HEK293 (cell line): ENCODE measurements at regions not wholly inside any gene's neighbourhood (a gene's known extent, or its start where the extent isn't known, plus 50 kb on each side); places are given as distances from the start of the nearest gene placed in this dataset.

Experiments used
- CTCF ChIA-PET: fragments of 350-600 bp; formaldehyde crosslinking; extraction: SDS; loops from one replicate; lab custom pipeline; 2021; ENCODE audit warnings: antibody characterized with exemption; lab: Yijun Ruan, JAX
- POLR2A ChIA-PET: fragments of 300-600 bp; formaldehyde crosslinking; extraction: SDS; loops from one replicate; lab custom pipeline; 2020; ENCODE audit warnings: antibody characterized with exemption, inconsistent platforms; lab: Yijun Ruan, JAX
- H3K27ac ChIP-seq: fragments of 200-500 bp; sonication (Bioruptor generic); 2 replicates; pipeline ENCODE4 v1.5.1; 2014; ENCODE audit warnings: low read depth, low read length, control low read depth, inconsistent platforms; ENCODE audit errors: extremely low read depth
- H3K36me3 ChIP-seq, 2 experiments: fragments of 200-500 bp in 1 of 2; sonication (Bioruptor generic) in 1 of 2; 1 replicate in 1 of 2; 2 replicates in 1 of 2; pipeline ENCODE4 v1.5.1; 2014 to 2017; ENCODE audit warnings: inconsistent platforms in 2 of 2, low read length in 2 of 2; ENCODE audit not compliant: control insufficient read depth in 2 of 2, insufficient read depth in 1 of 2
- H3K4me1 ChIP-seq: fragments of 200-500 bp; sonication (Bioruptor generic); 2 replicates; pipeline ENCODE4 v1.5.1; 2014; ENCODE audit warnings: mild to moderate bottlenecking, low read length, inconsistent platforms; ENCODE audit not compliant: control insufficient read depth, insufficient read depth
- H3K4me3 ChIP-seq: 2 replicates; pipeline ENCODE4 v1.5.1; 2011; ENCODE audit warnings: low read depth, mild to moderate bottlenecking, control low read depth, low read length, moderate library complexity
- H3K9me3 ChIP-seq: fragments of 200-500 bp; sonication (Bioruptor generic); 2 replicates; pipeline ENCODE4 v1.5.1; 2014; ENCODE audit warnings: low read depth, low read length, inconsistent platforms; ENCODE audit not compliant: control insufficient read depth, insufficient read depth
- BCL11A ChIP-seq: fragments of 450-650 bp; formaldehyde crosslinking; IDR thresholded peaks from 2 replicates; pipeline ENCODE4 v1.5.1; 2016; ENCODE audit warnings: low read depth, missing biosample characterization, missing genetic modification characterization
- EGR2 ChIP-seq: fragments of 450-650 bp; formaldehyde crosslinking; IDR thresholded peaks from 2 replicates; pipeline ENCODE4 v1.5.1; 2016; ENCODE audit warnings: low read depth, missing biosample characterization, missing genetic modification characterization
- GLI2 ChIP-seq: fragments of 450-650 bp; formaldehyde crosslinking; IDR thresholded peaks from 2 replicates; pipeline ENCODE4; 2017; ENCODE audit warnings: missing biosample characterization, missing genetic modification characterization, low read depth, borderline replicate concordance
- KLF10 ChIP-seq: fragments of 450-650 bp; IDR thresholded peaks from 2 replicates; pipeline ENCODE4 v1.5.1; 2018; ENCODE audit warnings: missing biosample characterization, mild to moderate bottlenecking, missing genetic modification characterization
- KLF9 ChIP-seq: fragments of 450-650 bp; formaldehyde crosslinking; IDR thresholded peaks from 2 replicates; pipeline ENCODE4 v1.5.1; 2016; ENCODE audit warnings: missing biosample characterization, missing genetic modification characterization, low read depth
- MEIS1 ChIP-seq: sonication (generic); formaldehyde crosslinking; IDR thresholded peaks from 2 replicates; pipeline ENCODE4 v1.8.1; 2022; ENCODE audit warnings: missing genetic modification reagents, mild to moderate bottlenecking, borderline replicate concordance
- SP3 ChIP-seq: fragments of 450-650 bp; formaldehyde crosslinking; IDR thresholded peaks from 2 replicates; pipeline ENCODE4 v1.5.1; 2016; ENCODE audit warnings: missing biosample characterization, missing genetic modification characterization
- SP7 ChIP-seq: fragments of 450-650 bp; formaldehyde crosslinking; IDR thresholded peaks from 2 replicates; pipeline ENCODE4 v1.5.1; 2016; ENCODE audit warnings: missing biosample characterization, missing genetic modification characterization
- YY2 ChIP-seq: fragments of 450-650 bp; formaldehyde crosslinking; IDR thresholded peaks from 2 replicates; pipeline ENCODE4 v1.5.1; 2016; ENCODE audit warnings: missing biosample characterization, missing genetic modification characterization
- ZBTB1 ChIP-seq: fragments of 450-650 bp; formaldehyde crosslinking; IDR thresholded peaks from 2 replicates; pipeline ENCODE4 v1.5.1; 2016; ENCODE audit warnings: missing biosample characterization, missing genetic modification characterization
- ZBTB8A ChIP-seq: fragments of 450-650 bp; formaldehyde crosslinking; IDR thresholded peaks from 2 replicates; pipeline ENCODE4 v1.5.1; 2016; ENCODE audit warnings: missing biosample characterization, missing genetic modification characterization
- ZFP69B ChIP-seq: fragments of 450-650 bp; formaldehyde crosslinking; IDR thresholded peaks from 2 replicates; pipeline ENCODE4 v1.5.1; 2016; ENCODE audit warnings: missing biosample characterization, missing genetic modification characterization
- ZIC2 ChIP-seq: fragments of 450-650 bp; formaldehyde crosslinking; IDR thresholded peaks from 2 replicates; pipeline ENCODE4 v1.5.1; 2016; ENCODE audit warnings: missing biosample characterization, missing genetic modification characterization
- ZNF112 ChIP-seq: fragments of 450-650 bp; formaldehyde crosslinking; IDR thresholded peaks from 2 replicates; pipeline ENCODE4 v1.5.0; 2017; ENCODE audit warnings: missing biosample characterization, missing genetic modification characterization
- ZNF146 ChIP-seq: fragments of 450-650 bp; formaldehyde crosslinking; IDR thresholded peaks from 2 replicates; pipeline ENCODE4 v1.5.1; 2016; ENCODE audit warnings: missing biosample characterization, missing genetic modification characterization
- ZNF16 ChIP-seq: fragments of 450-650 bp; formaldehyde crosslinking; IDR thresholded peaks from 2 replicates; pipeline ENCODE4 v1.5.1; 2016; ENCODE audit warnings: low read depth, missing biosample characterization, missing genetic modification characterization
- ZNF214 ChIP-seq: fragments of 450-650 bp; formaldehyde crosslinking; IDR thresholded peaks from 2 replicates; pipeline ENCODE4 v1.5.1; 2017; ENCODE audit warnings: missing biosample characterization, mild to moderate bottlenecking, missing genetic modification characterization, borderline replicate concordance
- ZNF354C ChIP-seq: fragments of 450-650 bp; formaldehyde crosslinking; IDR thresholded peaks from 2 replicates; pipeline ENCODE4 v1.5.1; 2016; ENCODE audit warnings: missing biosample characterization, missing genetic modification characterization, low read depth, borderline replicate concordance
- ZNF426 ChIP-seq: fragments of 450-650 bp; formaldehyde crosslinking; IDR thresholded peaks from 2 replicates; pipeline ENCODE4 v1.5.1; 2017; ENCODE audit warnings: missing biosample characterization, missing genetic modification characterization, mild to moderate bottlenecking, inconsistent platforms, moderate library complexity
- ZNF473 ChIP-seq: fragments of 450-650 bp; formaldehyde crosslinking; IDR thresholded peaks from 2 replicates; pipeline ENCODE4 v1.5.1; 2017; ENCODE audit warnings: missing biosample characterization, missing genetic modification characterization
- ZNF654 ChIP-seq: fragments of 450-650 bp; formaldehyde crosslinking; IDR thresholded peaks from 2 replicates; pipeline ENCODE4 v1.5.1; 2016; ENCODE audit warnings: low read depth, missing biosample characterization, missing genetic modification characterization
- ZNF664 ChIP-seq: fragments of 450-650 bp; formaldehyde crosslinking; IDR thresholded peaks from 2 replicates; pipeline ENCODE4 v1.5.1; 2016; ENCODE audit warnings: missing biosample characterization, missing genetic modification characterization
- ZNF670 ChIP-seq: fragments of 450-650 bp; formaldehyde crosslinking; IDR thresholded peaks from 2 replicates; pipeline ENCODE4 v1.5.1; 2016; ENCODE audit warnings: missing biosample characterization, missing genetic modification characterization, low read depth
- TF ChIP-seq, protein P1 (sequence below): fragments of 450-650 bp; formaldehyde crosslinking; IDR thresholded peaks from 2 replicates; pipeline ENCODE4 v1.5.1; 2016; ENCODE audit warnings: missing biosample characterization, missing genetic modification characterization
- TF ChIP-seq, protein P2 (sequence below): fragments of 450-650 bp; formaldehyde crosslinking; IDR thresholded peaks from 2 replicates; pipeline ENCODE4 v1.5.1; 2016; ENCODE audit warnings: missing biosample characterization, missing genetic modification characterization
- TF ChIP-seq, protein P3 (sequence below): fragments of 450-650 bp; formaldehyde crosslinking; IDR thresholded peaks from 2 replicates; pipeline ENCODE4 v1.5.1; 2016; ENCODE audit warnings: missing biosample characterization, missing genetic modification characterization
- TF ChIP-seq, protein P4 (sequence below): fragments of 450-650 bp; formaldehyde crosslinking; conservative IDR thresholded peaks from 2 replicates; pipeline ENCODE4 v1.5.1; 2016; ENCODE audit warnings: low read depth, missing biosample characterization, missing genetic modification characterization
- TF ChIP-seq, protein P5 (sequence below): fragments of 450-650 bp; formaldehyde crosslinking; IDR thresholded peaks from 2 replicates; pipeline ENCODE4 v1.5.1; 2016; ENCODE audit warnings: missing biosample characterization, missing genetic modification characterization

DNA sequence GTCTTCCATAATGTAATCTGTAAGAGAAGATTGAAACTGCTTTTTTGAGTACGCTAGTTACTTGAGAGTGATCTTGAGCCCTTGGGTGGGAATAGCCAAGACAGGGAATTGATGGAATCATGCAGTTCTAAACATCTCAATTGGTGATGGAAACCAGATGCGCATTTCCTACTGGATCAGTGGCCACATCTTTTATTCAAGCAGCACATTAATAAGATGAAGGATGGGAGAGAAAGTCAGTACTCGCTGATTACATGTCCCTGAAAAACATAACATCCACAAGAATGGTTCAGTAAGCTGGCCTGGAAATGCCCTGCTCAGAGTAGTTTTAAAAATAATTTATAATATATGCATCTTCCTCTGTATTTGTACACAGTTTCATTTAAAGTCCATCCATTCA lies 833.8 kb downstream of the JRKL start:
- no peak for TF ChIP-seq ZIC2
- TF ChIP-seq, protein P1, sequence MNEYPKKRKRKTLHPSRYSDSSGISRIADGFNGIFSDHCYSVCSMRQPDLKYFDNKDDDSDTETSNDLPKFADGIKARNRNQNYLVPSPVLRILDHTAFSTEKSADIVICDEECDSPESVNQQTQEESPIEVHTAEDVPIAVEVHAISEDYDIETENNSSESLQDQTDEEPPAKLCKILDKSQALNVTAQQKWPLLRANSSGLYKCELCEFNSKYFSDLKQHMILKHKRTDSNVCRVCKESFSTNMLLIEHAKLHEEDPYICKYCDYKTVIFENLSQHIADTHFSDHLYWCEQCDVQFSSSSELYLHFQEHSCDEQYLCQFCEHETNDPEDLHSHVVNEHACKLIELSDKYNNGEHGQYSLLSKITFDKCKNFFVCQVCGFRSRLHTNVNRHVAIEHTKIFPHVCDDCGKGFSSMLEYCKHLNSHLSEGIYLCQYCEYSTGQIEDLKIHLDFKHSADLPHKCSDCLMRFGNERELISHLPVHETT (tag by site-specific recombination): no peak
- TF ChIP-seq ZBTB1: no peak
- no peak for TF ChIP-seq BCL11A
- no peak for TF ChIP-seq ZNF214 (tag by site-specific recombination)
- TF ChIP-seq GLI2: no peak
- no peak for TF ChIP-seq ZNF670 (tag by site-specific recombination)
- no peak for TF ChIP-seq KLF10
- TF ChIP-seq, protein P2, sequence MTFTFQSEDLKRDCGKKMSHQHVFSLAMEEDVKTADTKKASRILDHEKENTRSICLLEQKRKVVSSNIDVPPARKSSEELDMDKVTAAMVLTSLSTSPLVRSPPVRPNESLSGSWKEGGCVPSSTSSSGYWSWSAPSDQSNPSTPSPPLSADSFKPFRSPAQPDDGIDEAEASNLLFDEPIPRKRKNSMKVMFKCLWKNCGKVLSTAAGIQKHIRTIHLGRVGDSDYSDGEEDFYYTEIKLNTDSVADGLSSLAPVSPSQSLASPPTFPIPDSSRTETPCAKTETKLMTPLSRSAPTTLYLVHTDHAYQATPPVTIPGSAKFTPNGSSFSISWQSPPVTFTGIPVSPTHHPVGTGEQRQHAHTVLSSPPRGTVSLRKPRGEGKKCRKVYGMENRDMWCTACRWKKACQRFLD (tag by site-specific recombination): no peak
- TF ChIP-seq ZNF664 (tag by site-specific recombination): no peak
- TF ChIP-seq MEIS1: no peak
- no peak for TF ChIP-seq SP3 (tag by site-specific recombination)
- TF ChIP-seq, protein P3, sequence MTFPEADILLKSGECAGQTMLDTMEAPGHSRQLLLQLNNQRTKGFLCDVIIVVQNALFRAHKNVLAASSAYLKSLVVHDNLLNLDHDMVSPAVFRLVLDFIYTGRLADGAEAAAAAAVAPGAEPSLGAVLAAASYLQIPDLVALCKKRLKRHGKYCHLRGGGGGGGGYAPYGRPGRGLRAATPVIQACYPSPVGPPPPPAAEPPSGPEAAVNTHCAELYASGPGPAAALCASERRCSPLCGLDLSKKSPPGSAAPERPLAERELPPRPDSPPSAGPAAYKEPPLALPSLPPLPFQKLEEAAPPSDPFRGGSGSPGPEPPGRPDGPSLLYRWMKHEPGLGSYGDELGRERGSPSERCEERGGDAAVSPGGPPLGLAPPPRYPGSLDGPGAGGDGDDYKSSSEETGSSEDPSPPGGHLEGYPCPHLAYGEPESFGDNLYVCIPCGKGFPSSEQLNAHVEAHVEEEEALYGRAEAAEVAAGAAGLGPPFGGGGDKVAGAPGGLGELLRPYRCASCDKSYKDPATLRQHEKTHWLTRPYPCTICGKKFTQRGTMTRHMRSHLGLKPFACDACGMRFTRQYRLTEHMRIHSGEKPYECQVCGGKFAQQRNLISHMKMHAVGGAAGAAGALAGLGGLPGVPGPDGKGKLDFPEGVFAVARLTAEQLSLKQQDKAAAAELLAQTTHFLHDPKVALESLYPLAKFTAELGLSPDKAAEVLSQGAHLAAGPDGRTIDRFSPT (tag by site-specific recombination): no peak
- TF ChIP-seq EGR2 (tag by site-specific recombination): no peak
- no peak for TF ChIP-seq KLF9
- TF ChIP-seq ZNF473 (tag by site-specific recombination): no peak
- no peak for TF ChIP-seq ZNF16
- no peak for TF ChIP-seq ZNF426
- Histone ChIP-seq H3K9me3 (no peaks in the 10 kb centered on the region), H3K36me3 (no peaks in the 10 kb centered on the region), H3K27ac (no peak overlapping the region), H3K4me1 (no peaks in the 10 kb centered on the region), H3K4me3 (no peak overlapping the region)
- ChIA-PET POLR2A (no interaction called here), CTCF (no interaction called here)

DNA sequence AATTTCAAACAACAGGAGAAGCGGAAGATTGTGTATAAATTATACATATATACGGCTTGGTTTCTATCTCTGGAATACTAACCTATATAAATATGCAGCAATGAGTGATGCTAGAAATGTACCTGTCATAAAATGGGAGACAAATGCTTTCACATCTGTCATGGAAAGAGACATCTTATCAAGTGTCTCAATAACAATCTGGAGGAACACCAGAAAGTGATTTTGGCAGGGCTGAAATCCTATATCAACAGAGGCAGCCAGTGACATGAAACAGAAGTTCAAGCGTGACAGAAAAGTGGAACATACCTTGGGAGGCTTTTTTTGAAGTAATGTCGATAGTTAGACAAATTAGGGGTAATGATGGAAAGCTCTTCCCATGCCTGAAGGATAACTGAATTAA lies 834.6 kb downstream of the JRKL start:
- no peaks in the 10 kb centered on the region for H3K36me3 ChIP-seq
- no peak overlapping the region for H3K27ac ChIP-seq
- no peaks in the 10 kb centered on the region for H3K4me1 ChIP-seq
- ChIA-PET POLR2A (no interaction called here), CTCF (no interaction called here)
- no peak overlapping the region for H3K4me3 ChIP-seq
- no peaks in the 10 kb centered on the region for H3K9me3 ChIP-seq
- TF ChIP-seq, protein P4, sequence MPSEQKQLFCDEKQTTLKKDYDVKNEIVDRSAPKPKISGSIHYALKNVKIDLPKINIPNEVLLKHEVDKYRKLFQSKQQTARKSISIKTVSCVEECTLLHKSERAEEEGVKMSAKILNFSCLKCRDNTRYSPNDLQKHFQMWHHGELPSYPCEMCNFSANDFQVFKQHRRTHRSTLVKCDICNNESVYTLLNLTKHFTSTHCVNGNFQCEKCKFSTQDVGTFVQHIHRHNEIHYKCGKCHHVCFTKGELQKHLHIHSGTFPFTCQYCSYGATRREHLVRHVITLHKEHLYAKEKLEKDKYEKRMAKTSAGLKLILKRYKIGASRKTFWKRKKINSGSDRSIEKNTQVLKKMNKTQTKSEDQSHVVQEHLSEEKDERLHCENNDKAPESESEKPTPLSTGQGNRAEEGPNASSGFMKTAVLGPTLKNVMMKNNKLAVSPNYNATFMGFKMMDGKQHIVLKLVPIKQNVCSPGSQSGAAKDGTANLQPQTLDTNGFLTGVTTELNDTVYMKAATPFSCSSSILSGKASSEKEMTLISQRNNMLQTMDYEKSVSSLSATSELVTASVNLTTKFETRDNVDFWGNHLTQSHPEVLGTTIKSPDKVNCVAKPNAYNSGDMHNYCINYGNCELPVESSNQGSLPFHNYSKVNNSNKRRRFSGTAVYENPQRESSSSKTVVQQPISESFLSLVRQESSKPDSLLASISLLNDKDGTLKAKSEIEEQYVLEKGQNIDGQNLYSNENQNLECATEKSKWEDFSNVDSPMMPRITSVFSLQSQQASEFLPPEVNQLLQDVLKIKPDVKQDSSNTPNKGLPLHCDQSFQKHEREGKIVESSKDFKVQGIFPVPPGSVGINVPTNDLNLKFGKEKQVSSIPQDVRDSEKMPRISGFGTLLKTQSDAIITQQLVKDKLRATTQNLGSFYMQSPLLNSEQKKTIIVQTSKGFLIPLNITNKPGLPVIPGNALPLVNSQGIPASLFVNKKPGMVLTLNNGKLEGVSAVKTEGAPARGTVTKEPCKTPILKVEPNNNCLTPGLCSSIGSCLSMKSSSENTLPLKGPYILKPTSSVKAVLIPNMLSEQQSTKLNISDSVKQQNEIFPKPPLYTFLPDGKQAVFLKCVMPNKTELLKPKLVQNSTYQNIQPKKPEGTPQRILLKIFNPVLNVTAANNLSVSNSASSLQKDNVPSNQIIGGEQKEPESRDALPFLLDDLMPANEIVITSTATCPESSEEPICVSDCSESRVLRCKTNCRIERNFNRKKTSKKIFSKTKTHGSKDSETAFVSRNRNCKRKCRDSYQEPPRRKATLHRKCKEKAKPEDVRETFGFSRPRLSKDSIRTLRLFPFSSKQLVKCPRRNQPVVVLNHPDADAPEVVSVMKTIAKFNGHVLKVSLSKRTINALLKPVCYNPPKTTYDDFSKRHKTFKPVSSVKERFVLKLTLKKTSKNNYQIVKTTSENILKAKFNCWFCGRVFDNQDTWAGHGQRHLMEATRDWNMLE (tag by site-specific recombination): no peak
- no peak for TF ChIP-seq ZNF354C (tag by site-specific recombination)
- TF ChIP-seq, protein P5, sequence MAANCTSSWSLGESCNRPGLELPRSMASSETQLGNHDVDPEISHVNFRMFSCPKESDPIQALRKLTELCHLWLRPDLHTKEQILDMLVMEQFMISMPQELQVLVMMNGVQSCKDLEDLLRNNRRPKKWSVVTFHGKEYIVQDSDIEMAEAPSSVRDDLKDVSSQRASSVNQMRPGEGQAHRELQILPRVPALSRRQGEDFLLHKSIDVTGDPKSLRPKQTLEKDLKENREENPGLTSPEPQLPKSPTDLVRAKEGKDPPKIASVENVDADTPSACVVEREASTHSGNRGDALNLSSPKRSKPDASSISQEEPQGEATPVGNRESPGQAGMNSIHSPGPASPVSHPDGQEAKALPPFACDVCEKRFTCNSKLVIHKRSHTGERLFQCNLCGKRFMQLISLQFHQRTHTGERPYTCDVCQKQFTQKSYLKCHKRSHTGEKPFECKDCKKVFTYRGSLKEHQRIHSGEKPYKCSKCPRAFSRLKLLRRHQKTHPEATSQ (tag by site-specific recombination): no peak
- no peak for TF ChIP-seq ZNF654 (tag by site-specific recombination)
- no peak for TF ChIP-seq ZNF146 (tag by site-specific recombination)
- no peak for TF ChIP-seq ZBTB8A (tag by site-specific recombination)
- TF ChIP-seq ZNF473 (tag by site-specific recombination): no peak
- no peak for TF ChIP-seq ZNF112 (tag by site-specific recombination)
- no peak for TF ChIP-seq YY2
- TF ChIP-seq ZFP69B: no peak
- no peak for TF ChIP-seq SP7 (tag by site-specific recombination)
